ENCODE measurements at regions not wholly inside any gene's neighbourhood (a gene's known extent, or its start where the extent isn't known, plus 50 kb on each side); places are given as distances from the start of the nearest gene placed in this dataset.
"Not testable (repeated sequence)": the region's sequence is repeated elsewhere in the genome, so short reads cannot be mapped to it uniquely, and the experiment has no call there.

DNA sequence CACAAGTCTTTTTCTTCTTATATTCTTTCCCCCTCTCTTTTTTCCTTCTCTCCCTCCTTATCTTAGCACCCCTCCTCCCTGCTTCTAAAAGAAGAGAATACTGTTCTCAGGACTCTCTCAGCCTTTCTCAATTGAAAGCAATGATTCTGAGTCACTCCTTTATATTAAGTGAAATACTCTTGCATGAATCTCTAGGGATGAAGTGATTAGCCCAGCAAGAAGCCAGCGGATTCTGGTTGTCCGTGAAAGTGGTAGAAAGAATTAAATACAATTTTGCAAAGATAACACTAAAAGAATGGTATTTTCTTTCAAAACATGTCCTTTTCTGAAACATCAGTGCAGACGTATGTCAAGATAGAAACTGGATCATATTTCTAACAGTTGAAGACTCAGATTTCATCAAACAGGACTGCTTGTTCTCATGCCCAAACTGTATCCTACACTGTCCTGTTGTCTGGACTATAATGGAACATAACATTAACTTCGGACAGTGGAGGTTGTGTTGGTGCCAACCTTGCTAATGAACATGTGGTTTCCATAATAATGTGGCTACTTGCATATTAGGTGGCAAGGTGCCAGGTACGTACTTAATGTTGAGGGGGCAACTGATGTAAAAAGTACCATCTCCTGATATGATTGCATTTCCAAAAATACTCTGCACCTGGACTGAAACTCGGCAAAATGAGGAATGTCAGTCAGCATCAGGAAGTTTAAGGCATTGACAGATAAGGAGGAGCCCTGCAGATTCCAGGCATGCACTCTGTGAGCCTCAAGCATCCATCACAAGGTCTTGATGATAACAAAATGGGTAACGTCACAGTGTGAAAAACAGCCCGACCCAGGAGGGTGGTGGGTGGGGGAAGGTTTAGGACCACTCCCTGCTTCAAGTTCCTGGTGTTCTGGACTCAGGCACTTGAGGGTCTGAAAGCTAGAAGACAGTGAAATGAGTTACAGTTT is 357.2 kb downstream of the DLEU7 start:
- no peak for DNase-seq (ENCODE audit: low spot score)

DNA sequence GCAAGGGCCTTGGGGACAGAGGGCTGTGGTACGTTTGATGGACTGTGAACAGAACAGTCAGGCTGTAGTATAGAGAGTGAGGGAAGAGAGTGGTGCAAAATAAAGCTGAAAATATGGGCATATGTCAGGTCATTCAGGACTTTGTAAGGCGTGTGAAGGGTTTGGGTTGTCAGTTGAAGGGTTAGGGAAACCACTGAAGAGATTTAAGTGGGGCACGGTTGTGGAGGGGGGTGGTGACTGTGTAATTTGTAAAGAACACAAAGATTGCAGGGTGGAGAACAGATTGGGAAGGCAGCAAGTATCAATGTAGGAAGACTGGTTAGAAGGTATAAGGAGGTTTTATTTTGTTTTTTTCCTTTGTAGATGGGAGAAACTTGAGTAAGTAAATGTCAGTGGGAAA is 349.8 kb downstream of the DLEU7 start:
- DNase-seq (ENCODE audit: low spot score), result no peak

DNA sequence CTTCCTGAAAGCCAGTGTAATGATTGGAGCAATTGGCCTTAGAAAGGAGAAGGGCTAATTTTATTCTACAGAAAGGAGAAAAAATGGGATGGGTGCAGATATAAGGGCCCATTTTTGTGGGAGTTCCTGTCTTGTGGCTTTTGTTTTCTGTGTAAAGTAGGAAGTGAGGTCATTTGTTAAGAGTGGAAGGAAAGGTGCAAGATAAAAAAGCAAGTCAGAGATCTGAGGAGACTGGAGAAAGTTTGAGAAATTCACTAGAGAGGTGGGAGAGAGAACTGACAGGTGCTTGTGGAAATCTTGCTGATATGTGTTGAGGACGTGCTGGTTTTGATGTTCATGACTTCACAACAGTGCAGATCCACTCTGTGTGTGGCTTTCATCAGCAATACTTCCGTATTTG is 349.4 kb downstream of the DLEU7 start:
- DNase-seq (ENCODE audit: low spot score), result no peak

DNA sequence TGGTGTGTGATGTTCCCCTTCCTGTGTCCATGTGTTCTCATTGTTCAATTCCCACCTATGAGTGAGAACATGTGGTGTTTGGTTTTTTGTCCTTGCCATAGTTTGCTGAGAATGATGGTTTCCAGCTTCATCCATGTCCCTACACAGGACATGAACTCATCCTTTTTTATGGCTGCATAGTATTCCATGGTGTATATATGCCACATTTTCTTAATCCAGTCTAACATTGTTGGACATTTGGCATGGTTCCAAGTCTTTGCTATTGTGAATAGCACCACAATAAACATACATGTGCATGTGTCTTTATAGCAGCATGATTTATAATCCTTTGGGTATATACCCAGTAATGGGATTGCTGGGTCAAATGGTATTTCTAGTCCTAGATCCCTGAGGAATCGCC is 340.3 kb downstream of the DLEU7 start:
- not testable (repeated sequence) for DNase-seq (ENCODE audit: low spot score)

DNA sequence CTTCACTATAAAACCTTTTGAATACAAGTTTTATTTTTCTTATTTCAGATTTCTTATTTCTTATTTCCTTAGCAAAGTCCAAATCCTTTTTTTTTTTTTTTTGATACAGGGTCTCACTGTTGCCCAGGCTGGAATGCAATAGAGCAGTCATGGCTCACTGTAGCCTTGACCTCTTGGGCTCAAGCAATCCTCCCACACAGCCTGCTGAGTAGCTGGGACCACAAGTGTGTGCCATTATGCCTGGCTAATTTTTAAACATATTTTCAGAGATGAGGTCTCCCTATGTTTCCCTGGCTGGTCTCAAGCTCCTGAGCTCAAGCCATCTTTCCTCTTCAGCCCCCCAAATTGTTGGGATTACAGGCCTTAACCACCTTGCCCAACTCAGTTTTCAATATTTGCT is 334.3 kb downstream of the DLEU7 start:
- DNase-seq (ENCODE audit: low spot score), result no peak

DNA sequence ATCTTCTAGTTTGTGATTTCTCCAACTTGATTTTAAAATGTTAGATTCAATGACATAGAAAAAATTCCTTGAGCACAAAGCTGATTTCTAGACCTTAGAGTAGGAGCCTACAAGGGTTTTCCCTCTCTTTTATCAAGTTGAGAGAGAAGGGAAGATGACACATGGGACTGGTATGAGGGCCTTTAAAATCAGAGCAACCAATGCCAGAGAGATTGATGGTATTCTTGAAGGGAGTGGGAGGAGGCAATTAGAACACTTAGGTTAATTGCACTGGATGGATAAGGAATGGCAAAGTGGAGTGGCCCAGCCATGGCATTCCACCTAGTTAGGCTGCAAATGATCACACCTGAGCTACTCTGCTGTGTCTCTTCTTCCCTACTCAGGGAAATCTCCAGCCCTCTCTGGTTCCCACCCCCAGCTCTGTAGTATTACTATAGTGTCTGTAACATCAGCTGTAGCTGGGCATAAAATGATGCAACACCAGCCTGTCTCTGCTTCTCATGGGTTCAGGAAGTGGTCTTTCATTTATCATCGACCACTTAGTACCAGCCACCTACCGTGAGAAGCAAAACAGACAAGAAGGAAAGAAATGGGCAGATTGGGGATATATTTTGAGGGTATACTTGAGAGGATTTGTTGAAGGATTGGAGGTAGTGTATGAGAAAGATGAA is 333.6 kb downstream of the DLEU7 start:
- no peak for DNase-seq (ENCODE audit: low spot score)

DNA sequence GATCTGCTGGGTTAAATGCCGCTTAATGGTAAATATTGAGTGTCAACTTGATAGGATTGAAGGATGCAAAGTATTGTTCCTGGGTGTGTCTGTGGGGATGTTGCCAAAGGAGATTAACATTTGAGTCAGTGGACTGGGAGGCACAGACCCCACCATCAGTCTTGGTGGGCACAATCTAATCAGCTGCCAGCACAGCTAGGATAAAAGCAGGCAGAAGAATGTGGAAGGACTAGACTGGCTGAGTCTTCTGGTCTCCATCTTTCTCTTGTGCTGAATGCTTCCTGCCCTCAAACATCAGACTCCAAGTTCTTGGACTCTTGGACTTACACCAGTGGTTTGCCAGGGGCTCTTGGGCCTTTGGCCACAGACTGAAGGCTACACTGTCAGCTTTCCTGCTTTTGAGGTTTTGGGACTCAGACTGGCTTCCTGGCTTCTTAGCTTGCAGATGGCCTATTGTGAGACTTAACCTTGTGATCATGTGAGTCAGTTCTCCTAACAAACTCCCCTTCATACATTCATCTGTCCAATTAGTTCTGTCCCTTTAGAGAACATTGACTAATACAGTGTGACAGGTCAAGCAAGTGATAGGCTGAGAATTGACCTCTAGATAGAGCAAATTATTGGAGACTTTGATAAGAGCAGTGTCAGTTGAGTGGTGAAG is 332.5 kb downstream of the DLEU7 start:
- not testable (repeated sequence) for DNase-seq (ENCODE audit: low spot score)

DNA sequence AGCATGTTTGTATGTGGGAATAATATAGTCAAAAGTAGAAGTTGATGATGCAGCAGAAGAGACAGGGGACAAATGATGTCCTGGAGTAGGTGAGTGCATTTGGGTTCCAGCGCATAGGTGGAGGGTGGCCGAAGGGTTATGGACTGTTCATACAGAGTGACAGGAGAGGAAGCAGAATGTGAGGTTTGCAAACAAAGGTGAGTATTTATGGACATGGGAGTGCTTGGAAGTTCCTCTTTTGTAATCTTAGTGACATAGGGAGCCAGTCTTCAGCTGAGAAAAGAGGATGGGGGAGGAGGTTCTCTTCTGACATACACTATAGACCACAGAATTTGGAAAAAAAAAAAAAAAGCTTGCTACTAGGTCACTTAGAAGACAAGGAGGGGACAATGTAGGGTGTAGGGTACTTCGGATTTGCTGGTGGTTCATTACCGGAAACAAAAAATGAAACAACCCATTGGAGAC is 331.6 kb downstream of the DLEU7 start:
- no peak for DNase-seq (ENCODE audit: low spot score)

DNA sequence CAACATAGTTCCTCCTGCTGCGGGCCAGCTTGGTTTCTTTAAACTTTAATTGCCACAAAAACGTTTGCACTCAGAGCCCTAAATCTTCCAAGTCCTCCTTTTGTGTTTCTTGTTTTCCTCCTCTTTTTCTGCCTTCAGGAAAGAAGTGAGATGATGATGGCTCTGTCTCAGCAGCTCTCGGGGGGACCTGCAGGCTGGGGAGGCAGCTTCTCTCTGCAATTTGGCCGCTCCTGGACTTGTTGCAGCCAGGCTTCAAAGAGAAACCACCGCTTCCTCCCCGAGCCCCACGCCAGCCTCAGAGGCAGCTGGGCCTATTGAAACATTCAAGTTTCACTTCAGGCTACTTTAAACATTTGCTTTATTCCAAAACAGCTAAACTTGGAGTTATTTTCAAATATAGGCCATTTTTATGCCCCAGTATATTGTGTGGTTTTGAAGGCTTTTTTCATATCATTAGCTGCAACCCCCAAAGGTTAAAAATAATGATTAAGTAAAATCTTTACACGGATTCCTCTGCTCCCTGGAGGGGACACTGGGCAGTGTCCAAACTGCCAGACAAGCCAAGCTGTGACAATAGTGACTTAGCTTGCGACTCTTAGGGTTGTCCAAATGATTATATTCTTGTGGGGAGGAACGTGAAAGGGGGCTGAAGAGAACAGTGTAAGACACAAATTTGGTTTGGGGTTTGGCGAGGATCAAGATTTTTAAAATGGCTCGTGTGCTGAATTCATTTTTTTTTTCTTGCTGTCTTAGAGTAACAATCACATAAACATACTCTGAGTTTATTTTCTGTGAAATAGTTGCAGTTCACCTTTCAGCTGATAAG is 330.8 kb downstream of the DLEU7 start:
- peak; percentile 61 for DNase-seq (ENCODE audit: low spot score)

DNA sequence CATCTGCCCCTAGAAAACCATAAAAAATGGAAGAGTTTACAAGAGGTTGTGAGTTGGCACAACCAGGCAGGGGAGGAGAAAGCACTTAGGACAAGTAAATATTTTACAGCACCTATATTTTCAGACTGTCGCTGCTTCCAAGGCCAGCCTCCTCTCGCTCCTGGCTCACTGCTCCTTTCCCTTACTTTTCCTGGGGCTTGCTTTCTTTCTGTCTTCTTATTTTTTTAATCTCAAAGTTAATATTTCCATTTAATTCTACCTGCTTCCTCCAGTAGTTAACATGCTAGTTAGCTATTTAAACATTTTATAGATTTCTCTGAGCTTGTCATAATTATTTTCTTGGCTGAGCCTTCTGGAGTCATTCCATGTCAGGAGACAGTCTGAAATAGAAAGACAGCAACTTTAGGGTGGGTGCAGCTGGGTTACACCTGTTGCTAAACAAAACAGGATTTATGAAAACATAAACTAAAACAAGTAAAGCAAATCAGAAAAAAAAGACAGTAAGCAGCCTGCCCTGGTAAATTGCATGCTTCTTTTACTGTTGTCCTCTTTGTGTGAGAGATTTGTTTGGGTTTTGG is 330.1 kb downstream of the DLEU7 start:
- no peak for DNase-seq (ENCODE audit: low spot score)

DNA sequence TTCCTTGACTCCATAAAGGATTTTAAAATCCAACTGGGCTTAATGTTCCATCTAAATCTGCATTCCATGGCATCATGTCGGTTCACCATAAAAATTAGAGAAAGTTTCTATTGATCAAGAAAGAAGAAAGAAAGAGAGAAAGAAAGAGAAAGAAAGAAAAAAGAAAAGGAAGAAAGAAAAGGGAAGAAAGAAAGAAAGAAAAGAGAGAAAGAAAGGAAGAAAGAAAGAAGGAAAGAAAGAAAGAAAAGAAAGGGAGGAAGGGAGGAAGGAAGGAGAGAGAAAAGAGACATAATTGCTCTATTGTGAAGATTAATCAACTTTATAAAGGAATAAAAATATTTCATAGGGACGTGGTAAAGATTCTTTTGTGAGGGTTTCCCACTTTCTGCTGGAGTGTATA is 329.2 kb downstream of the DLEU7 start:
- no peak for DNase-seq (ENCODE audit: low spot score)

DNA sequence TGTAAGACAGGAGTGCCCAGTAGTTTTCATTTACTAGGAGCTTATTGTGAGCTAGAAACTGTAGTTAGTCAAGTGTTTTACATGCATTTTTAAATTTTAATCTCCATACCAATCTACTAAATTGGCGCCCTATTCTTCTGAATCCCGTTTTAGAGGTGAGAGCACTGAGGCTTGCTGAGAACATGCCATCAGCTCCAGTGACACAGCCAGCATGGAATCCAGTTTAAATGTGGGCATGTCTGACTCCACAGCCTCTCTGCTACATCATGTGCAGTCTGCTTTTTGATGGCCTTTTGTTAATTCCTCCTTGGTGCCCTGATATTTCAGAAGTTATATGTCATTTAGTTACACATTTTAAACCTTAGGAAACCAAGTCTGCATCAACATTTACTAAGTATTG is 325.4 kb downstream of the DLEU7 start:
- DNase-seq (ENCODE audit: low spot score), result no peak

DNA sequence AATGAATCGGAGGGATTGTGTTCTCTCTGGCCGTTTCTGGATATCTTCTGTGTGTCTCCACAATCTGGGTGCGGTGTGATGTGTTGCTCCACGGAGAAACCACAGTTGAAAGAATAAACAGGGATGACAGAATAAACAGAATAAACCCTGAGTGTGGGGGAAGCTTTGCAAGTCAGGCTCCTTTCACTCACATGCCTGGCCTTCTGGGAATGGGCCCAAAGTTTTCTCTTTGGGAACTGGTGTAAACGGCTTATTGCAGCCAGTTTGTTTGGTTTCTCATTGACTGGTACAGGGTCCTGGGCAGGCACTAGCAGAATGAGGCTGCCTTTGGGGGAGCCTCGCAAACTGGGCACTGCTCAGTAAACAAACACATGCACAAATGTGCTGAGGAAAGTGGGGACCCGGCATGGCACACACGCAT is 324.7 kb downstream of the DLEU7 start:
- DNase-seq (ENCODE audit: low spot score), result no peak

DNA sequence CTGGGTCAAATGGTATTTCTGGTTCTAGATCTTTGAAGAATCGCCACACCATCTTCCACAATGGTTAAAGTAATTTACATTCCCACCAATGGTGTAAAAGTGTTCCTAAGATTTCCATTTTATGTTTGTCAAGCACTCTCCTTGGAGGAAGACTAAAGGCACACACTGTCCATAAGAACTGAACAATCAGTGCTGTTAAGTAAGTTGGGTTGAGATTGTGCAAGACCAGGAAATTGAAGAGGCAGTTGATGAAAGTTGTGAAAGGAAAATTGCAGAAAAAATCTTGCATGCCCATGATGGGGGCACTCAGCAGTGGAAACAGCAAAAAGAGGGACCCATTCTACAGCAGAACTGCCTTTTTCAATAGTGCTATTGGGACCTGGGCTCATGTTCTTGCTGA is 323.6 kb downstream of the DLEU7 start:
- DNase-seq (ENCODE audit: low spot score), result no peak

DNA sequence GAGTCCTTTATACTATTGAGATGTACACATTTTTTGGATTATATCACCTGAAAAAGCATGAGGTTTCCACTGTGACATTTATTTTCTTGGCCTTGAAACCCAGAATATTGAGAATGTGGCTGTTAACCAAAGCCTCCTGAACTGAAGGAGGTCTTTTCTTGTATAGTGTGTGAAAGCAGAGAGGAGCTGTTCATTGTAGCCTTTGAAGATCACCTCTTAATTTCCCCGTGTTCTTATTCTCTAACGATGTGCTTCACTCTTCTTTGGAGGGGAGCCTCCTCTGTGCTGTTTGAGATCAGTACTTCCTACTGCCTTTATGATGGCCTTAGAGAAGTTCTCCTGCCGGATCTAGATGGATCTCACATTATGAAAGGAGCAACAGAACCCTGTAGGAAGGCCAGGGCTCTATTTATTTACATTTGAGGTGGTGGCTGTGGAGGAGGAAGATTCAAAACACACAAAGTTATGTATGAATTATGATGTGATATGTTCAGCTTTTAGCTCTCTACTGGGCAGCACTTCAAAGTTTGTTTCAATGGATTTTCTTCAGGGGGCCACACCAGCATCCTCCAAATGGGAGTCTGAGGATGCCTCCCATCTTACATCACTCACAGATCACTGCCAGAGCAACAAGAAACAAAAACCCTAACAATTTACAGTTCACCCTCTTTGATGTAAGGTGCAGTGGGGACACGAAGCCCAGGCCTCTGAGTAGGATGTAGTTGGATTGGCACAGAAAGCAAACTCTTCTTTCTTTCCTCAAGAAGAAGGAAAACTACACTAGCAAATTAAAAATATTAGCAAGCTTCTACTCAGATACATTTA is 322.3 kb downstream of the DLEU7 start:
- no peak for DNase-seq (ENCODE audit: low spot score)

DNA sequence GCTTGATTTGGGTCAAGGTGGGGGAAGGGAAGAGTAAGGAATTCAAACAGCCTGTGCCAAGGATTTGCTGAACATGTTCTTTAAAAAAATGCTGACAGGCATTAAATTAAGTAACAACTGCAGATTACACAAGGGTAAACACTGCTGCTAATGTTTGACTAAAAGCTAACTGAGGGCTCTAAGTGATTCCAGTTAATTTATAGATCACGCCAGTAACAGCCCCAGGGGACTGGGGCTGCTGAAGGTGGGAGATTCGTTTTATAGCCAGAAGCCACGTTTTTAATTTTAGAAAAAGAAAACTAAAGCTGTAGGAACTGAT is 321.7 kb downstream of the DLEU7 start:
- DNase-seq (ENCODE audit: low spot score), result no peak

DNA sequence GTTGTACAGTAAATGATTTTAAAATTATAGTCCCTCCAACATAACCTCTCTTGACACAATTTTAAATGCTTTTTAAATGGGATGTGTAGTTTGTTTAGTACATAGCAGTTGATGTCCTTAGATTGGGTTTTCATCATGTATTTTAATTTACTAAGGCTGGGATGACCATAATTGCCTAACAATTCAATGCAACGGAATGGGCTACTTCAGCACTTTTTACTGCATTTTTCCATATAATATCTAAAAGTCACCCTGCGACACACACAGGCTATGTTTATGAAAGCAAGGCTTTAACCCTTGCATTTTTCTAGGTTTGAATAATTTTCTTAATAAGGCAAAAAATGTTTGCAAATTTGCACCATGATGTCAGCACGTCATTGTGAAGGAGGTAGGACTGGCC is 321.0 kb downstream of the DLEU7 start:
- DNase-seq (ENCODE audit: low spot score), result no peak

DNA sequence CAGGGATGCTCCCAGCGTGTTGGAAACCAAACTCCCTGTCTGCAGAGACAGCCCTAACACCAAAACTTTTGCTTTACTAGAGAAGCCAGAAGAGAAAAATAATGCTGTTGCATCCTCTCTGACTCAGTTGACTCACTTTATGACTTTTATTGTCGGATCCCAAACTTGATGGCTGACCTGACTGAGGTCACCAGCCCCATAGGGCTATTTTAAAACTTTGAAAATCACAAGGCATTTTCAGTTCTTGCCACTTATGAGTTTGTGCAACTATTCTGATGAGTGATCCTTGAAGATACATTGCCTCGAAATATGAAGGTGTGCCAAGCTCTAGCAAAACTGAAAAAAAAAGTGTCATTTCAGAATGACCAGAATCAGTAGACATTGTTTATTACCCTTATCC is 320.2 kb downstream of the DLEU7 start:
- DNase-seq (ENCODE audit: low spot score), result no peak

DNA sequence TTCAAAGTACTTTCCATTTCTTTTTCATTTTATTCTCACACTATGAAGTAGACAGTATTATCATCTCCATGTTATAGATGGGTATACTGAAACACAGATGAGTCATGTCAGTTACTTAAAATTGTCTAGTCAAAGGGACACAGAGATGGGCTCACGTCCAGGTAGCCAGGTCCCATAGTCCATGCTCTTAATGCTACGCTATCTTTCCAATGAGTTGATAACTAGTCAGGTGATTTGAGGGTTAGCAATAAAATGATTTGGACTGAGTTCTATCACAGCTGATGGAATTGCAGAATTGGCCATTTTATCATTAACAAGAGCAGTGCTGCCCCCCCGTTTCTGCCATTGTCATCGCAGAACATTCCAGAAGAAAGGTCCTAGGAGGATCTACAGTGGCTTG is 318.9 kb downstream of the DLEU7 start:
- DNase-seq (ENCODE audit: low spot score), result no peak

DNA sequence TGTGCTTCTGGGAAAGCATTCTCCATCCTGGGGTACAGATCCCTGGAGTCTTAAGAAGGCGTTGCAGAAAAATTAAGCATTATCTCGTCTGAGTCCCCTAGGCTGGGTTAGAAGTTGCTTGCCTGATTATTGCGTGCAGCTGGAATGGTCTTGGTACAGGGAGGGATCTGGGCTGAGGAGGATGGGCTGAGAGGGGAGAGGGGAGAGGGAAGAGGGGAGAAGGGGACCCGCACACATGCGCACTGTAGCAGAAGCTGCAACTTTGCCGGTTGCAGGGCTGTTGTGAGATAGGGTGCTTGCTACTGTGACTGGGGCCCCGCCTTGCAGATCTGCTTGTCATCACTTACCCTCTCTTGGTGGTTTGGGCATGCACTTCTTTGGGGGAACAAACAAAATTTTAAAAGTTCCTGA is 316.8 kb downstream of the DLEU7 start:
- DNase-seq (ENCODE audit: low spot score), result no peak

DNA sequence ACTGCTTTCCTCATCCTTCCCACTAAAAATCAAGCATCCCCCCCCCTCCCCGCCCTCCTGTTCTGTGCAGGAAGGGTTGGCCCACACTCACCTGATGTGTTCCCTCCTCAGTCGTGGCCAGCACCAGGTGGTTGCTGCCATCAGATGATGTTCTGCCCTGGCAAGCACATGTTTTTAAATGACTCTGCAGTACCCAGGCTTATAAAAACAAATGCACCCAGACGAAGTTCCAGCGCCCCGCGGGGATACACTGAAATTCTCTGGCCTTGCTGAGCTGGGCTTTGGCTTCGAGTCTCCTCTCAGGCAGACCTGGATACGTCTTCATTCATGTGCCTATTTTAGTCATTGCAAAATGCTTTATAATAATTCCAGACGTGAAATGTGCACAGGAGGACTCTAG is 316.3 kb downstream of the DLEU7 start:
- DNase-seq (ENCODE audit: low spot score), result no peak

Measured in cerebellar cortex (tissue), 1 donor.